Uterus (tissue), 3 donors: ENCODE measurements at regions not wholly inside any gene's neighbourhood (a gene's known extent, or its start where the extent isn't known, plus 50 kb on each side); places are given as distances from the start of the nearest gene placed in this dataset.

Experiments
- DNase-seq, 2 donors: peaks; one replicate each; pipeline ENCODE4 v3.0.0-alpha.2; 2019 to 2020
- H3K27ac ChIP-seq, 2 donors: fragments of 200-600 bp; sonication (generic); 1 replicate in 1 of 2; 2 replicates in 1 of 2; pipeline ENCODE4 v1.5.1; 2016 to 2018
- H3K27me3 ChIP-seq, 2 donors: fragments of 200-600 bp; sonication (generic); one replicate each; pipeline ENCODE4 v1.5.1; 2018 to 2019; ENCODE audit warnings: control low read depth in 1 of 2
- H3K36me3 ChIP-seq, 2 donors: fragments of 200-600 bp; sonication (generic); one replicate each; pipeline ENCODE4 v1.5.1; 2019; ENCODE audit warnings: control low read depth in 1 of 2
- H3K4me1 ChIP-seq, 2 donors: fragments of 200-600 bp; sonication (generic); one replicate each; pipeline ENCODE4 v1.5.1; 2018 to 2019; ENCODE audit warnings: control low read depth in 1 of 2
- H3K4me3 ChIP-seq, 2 donors: fragments of 200-600 bp; sonication (generic); 1 replicate in 1 of 2; 2 replicates in 1 of 2; pipeline ENCODE4 v1.5.1; 2018 to 2019; ENCODE audit warnings: mild to moderate bottlenecking in 1 of 2
- H3K9me3 ChIP-seq, 2 donors: fragments of 200-600 bp; sonication (generic); one replicate each; pipeline ENCODE4 v1.5.1; 2019; ENCODE audit warnings: control low read depth in 1 of 2
- POLR2A ChIP-seq, 2 donors: fragments of 450-650 bp; IDR thresholded peaks; one replicate each; pipeline ENCODE4 v1.6.1; 2016; ENCODE audit warnings: antibody characterized with exemption in 2 of 2, mild to moderate bottlenecking in 1 of 2, moderate library complexity in 1 of 2
- intact Hi-C: fragments of 100-400 bp; cut with DNase I; formaldehyde crosslinking; loops from one replicate; pipeline ENCODE4 v1.15.1; 2023; ENCODE audit warnings: low total_unique reads
- TF ChIP-seq, protein P1 (sequence below), 4 experiments: fragments of 200-600 bp in 2 of 4; fragments of 450-650 bp in 2 of 4; sonication (generic) in 2 of 4; IDR thresholded peaks; one replicate each; pipeline ENCODE4 v1.5.1; 2016 to 2019; ENCODE audit warnings: antibody characterized with exemption in 4 of 4, mild to moderate bottlenecking in 2 of 4, moderate library complexity in 1 of 4
- donor health status: DM: yes; HTN: yes; CAD: no.

- H3K9me3 ChIP-seq, result no peaks in the 10 kb centered on the region
- H3K27me3 ChIP-seq, result no peaks in the 10 kb centered on the region
- H3K4me3 ChIP-seq, result no peak overlapping the region
- TF ChIP-seq, protein P1, sequence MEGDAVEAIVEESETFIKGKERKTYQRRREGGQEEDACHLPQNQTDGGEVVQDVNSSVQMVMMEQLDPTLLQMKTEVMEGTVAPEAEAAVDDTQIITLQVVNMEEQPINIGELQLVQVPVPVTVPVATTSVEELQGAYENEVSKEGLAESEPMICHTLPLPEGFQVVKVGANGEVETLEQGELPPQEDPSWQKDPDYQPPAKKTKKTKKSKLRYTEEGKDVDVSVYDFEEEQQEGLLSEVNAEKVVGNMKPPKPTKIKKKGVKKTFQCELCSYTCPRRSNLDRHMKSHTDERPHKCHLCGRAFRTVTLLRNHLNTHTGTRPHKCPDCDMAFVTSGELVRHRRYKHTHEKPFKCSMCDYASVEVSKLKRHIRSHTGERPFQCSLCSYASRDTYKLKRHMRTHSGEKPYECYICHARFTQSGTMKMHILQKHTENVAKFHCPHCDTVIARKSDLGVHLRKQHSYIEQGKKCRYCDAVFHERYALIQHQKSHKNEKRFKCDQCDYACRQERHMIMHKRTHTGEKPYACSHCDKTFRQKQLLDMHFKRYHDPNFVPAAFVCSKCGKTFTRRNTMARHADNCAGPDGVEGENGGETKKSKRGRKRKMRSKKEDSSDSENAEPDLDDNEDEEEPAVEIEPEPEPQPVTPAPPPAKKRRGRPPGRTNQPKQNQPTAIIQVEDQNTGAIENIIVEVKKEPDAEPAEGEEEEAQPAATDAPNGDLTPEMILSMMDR (IDR thresholded peaks at IDR 0.05), result no peak
- no peak for TF ChIP-seq POLR2A (IDR thresholded peaks at IDR 0.05)
- H3K36me3 ChIP-seq, result no peaks in the 10 kb centered on the region
- intact Hi-C loops, result no loop called here
- no peak for DNase-seq
- H3K27ac ChIP-seq, result no peak overlapping the region
- no peaks in the 10 kb centered on the region for H3K4me1 ChIP-seq
Measured at GRCh38 chr5:175124821-175125220, 319.2 kb downstream of the DRD1 start.

DNA sequence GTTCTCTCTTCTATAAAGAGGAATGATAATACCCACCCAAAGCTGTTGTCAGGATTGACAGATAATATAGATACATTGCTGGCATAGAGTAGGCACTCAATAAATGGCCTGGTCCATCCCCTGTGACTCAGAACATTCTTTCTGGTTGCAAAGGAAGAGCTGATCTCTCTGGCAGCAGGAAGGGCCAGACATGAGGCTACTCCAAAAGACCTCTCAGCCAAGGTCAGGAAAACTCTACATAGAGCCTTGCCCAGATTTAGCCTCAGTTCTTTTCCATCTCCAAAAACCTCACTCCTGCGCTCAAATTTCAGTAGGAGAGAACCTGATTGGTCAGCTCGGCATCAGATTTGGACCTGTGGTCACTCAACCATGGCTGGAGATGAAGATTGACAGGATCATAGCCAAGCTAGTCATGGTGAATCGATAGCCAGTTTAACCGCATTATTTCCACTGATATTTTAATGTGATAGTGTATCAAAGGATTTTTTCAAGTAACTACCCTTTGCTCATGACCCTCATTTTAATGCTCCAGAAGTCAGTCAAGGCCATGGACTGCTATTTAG is 319.6 kb downstream of the DRD1 start:
- no peaks in the 10 kb centered on the region for H3K27me3 ChIP-seq
- TF ChIP-seq, protein P1 (IDR thresholded peaks at IDR 0.05), result no peak
- TF ChIP-seq POLR2A (IDR thresholded peaks at IDR 0.05), result no peak
- no peaks in the 10 kb centered on the region for H3K4me1 ChIP-seq
- H3K27ac ChIP-seq, result no peak overlapping the region
- H3K9me3 ChIP-seq, result no peaks in the 10 kb centered on the region
- intact Hi-C loops, result no loop called here
- DNase-seq, result no peak
- H3K4me3 ChIP-seq, result no peak overlapping the region
- H3K36me3 ChIP-seq, result no peaks in the 10 kb centered on the region

- Histone ChIP-seq H3K36me3 (no peaks in the 10 kb centered on the region), H3K27ac (no peak overlapping the region), H3K4me3 (no peak overlapping the region), H3K4me1 (no peaks in the 10 kb centered on the region), H3K9me3 (no peaks in the 10 kb centered on the region), H3K27me3 (no peaks in the 10 kb centered on the region)
- no peak for DNase-seq
- no peak for TF ChIP-seq POLR2A (IDR thresholded peaks at IDR 0.05)
- TF ChIP-seq, protein P1 (IDR thresholded peaks at IDR 0.05), result no peak
- intact Hi-C loops, result no loop called here
Measured at GRCh38 chr5:175123542-175123941, 320.4 kb downstream of the DRD1 start.

DNA sequence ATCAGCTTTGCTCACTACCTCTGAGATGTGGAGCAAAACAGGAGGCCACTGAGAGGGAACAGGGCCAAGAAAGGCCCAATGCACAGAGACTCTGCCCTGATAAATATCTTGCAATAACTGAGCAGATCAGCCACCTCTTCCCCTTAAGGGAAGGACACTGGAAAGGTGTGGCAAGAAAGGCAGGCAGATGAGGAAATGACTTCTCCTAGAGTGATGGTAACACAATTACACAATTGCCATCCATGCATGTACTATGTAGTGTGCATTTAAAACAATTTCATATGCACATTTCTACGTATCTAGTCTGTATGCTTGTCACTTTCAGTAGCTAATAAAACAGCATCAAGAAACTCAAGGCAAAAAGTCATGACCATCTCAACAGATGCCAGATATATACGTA is 322.5 kb downstream of the DRD1 start:
- no peaks in the 10 kb centered on the region for H3K36me3 ChIP-seq
- intact Hi-C loops, result no loop called here
- H3K4me3 ChIP-seq, result no peak overlapping the region
- H3K27me3 ChIP-seq, result no peaks in the 10 kb centered on the region
- no peak for DNase-seq
- no peaks in the 10 kb centered on the region for H3K9me3 ChIP-seq
- no peaks in the 10 kb centered on the region for H3K4me1 ChIP-seq
- H3K27ac ChIP-seq, result no peak overlapping the region
- TF ChIP-seq POLR2A (IDR thresholded peaks at IDR 0.05), result no peak
- TF ChIP-seq, protein P1 (IDR thresholded peaks at IDR 0.05), result no peak

DNA sequence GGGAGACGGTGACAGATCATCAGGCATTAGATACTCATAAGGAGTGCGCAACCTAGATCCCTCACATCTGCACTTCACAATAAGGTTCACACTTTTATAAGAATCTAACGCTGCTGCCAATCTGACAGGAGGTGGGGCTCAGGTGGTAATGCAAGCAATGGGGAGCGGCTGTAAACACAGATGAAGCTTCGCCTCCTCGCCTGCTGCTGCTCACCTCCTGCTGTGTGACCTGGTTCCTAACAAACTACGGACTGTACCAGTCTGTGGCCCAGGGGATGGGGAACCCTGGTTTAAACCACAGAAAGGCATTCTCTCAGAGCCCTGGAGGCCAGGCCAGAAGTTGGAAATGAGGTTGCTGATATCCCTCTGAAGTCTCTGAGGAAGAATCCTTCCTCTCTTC is 323.6 kb downstream of the DRD1 start:
- H3K4me3 ChIP-seq, result no peak overlapping the region
- no peaks in the 10 kb centered on the region for H3K4me1 ChIP-seq
- H3K27ac ChIP-seq, result no peak overlapping the region
- no peak for DNase-seq
- H3K27me3 ChIP-seq, result no peaks in the 10 kb centered on the region
- no peaks in the 10 kb centered on the region for H3K9me3 ChIP-seq
- H3K36me3 ChIP-seq, result no peaks in the 10 kb centered on the region
- TF ChIP-seq POLR2A (IDR thresholded peaks at IDR 0.05), result no peak
- TF ChIP-seq, protein P1 (IDR thresholded peaks at IDR 0.05), result no peak
- intact Hi-C loops, result no loop called here
